ENCODE measurements at regions not wholly inside any gene's neighbourhood (a gene's known extent, or its start where the extent isn't known, plus 50 kb on each side); places are given as distances from the start of the nearest gene placed in this dataset.
"Not testable (repeated sequence)": the region's sequence is repeated elsewhere in the genome, so short reads cannot be mapped to it uniquely, and the experiment has no call there.

GRCh38 chr6:82584856-82585255 is 221.2 kb downstream of the TPBG start:
- no peak for DNase-seq

DNA sequence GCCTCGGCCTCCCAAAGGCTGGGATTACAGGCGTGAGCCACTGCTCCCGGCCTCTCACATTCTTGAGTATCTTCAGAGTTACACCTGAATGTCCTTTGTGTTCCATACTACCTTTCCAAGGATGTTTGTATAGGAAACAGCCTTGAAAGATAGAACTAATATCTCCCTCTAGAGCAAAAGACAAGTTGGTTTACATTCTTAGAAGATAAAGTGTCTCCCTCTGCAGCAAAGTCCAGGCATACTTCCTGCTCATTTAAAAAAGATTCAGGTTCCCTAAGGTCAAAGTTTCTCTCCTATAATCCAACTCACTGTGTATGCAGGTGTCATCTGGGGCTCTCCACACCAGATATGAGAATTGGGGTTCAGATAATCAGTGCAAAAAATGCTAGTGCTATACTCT is 224.4 kb downstream of the TPBG start:
- no peak for DNase-seq

- no peak for DNase-seq
These were observed 225.3 kb downstream of the TPBG start for GRCh38 chr6:82588859-82589412.

DNA sequence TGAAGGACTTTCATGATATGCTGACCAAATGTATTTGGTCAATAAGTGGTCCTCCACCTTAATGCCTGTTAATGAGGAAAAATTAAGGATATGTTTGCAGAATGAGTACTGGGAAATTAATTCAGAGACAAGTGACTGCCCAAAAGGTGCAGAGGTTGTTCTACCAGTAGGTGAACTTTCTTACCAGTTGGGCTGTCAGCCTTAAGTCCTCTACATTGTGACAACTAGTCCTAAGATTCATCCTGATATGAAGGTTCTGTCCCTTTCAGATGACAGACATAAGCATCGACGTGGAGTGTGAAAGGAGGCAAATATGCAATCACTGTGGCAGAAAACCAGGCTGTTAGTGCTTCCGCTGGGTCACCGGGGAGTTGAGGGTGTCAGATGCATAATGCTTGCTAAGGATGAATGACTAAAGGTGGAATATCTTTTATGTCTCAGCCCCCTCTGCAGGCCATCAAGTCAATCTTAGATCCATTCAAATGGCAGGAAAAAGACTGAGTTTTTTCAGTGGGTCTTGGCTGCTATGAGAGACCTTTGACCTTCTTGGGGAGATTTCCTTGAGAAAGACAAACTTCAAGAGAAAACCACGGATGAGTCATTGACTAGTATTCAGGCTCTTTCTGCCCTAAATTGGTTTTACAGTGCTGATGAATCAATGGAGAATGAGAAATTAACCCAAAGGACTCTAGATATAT is 226.0 kb downstream of the TPBG start:
- peak; percentile 92 for DNase-seq

- no peak for DNase-seq
These were observed 233.6 kb downstream of the TPBG start for GRCh38 chr6:82597201-82597600.

DNA sequence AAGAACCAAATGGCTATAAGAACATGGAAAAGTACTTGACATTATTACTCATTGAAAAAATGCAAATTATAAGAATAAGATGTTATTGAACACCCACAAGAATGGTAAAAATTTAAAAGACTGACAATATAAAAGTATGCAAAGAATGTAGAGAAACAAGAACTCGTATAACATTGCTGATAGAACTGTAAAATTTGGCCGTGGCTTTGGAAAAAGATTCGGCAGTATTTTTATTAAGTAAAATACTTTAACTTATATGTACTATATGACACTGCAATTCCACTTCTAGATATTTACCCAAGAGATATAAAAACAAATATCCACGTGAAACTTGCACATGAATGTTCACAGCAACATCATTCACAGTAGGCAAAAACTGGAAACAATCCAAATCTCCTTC is 239.2 kb downstream of the TPBG start:
- DNase-seq, result peak; percentile 5

- no peak for DNase-seq
These were observed 240.3 kb downstream of the TPBG start for GRCh38 chr6:82603871-82604270.

- no peak for DNase-seq
These were observed 244.5 kb downstream of the TPBG start for GRCh38 chr6:82607998-82608725.

- DNase-seq, result no peak
These were observed 245.2 kb downstream of the TPBG start for GRCh38 chr6:82608781-82609180.

- no peak for DNase-seq
These were observed 248.1 kb downstream of the TPBG start for GRCh38 chr6:82611751-82612150.

- DNase-seq, result peak; percentile 3
These were observed 248.9 kb downstream of the TPBG start for GRCh38 chr6:82612475-82613039.

DNA sequence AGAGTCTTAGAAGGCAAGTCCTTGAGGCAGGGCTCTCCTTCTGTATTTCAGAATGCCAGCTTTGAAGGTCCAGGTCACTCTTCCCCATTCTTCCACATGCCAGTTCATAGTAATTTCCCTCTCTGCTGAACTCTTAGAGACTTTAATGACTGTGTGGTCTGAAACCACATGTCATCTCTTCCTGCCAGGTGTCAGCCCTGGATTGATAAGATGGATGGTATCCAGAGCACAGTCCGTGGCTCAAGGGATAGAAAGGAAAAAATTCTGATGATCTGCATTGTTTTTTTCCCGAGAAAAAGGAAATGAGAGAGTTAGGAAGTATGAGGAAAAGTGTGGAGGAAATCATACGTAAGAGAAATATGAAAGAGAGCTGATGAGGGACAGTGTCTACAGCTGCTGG is 250.9 kb downstream of the TPBG start:
- DNase-seq, result no peak

GRCh38 chr6:82616386-82617028 is 252.9 kb downstream of the TPBG start:
- DNase-seq, result peak; percentile 13

DNA sequence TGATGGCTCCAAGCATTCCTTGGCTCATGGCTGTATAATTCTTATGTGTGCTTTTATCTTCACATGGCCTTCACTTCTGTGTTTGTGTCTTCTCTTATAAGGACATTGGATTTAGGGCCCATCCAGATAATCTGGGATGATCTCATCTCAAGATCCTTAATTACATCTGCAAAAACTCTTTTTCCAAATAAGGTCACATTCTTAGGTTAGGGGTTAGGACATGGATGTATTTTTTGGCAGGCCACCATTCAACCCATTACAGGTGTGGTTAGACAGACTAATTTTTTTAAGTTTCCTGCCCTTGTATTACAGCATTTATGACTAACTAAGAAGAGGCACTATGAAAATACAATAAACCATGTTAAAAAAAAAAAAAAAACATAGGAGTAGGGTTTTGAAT is 254.0 kb downstream of the TPBG start:
- DNase-seq, result no peak

DNA sequence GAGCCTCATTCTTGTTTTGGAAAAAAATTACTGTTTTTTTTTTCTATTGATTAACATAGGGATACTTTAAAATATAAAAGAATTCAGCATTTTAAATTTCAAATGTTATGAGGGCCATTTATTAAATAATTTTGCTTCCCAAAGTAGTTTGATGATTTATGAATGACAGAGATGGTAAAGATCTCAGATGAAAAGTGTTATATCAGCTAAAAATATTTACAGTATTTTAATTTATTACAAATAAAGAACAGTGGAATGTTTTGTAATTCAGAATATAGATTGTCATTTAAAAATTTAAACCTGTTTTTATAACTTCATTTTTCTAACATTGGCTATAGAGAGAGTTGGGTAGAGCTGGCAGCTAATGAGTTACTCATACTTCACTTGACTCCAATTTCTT is 256.0 kb downstream of the TPBG start:
- no peak for DNase-seq

DNA sequence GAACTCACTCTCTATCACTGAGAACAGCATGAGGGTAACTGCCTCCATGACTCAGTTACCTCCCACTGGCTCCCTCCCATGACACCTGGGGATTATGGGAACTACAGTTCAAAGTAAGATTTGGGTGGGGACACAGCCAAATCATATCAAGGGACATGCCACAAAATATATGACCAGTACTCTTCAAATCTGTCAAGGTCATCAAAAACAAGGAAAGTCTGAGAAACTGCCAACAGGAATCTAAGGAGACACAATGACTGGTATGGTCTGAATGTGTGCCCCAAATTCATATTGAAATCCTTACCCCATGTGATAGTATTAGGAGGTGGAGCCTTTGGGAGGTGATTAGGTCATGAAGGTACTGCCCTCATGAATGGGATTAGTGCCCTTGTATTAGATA is 258.8 kb downstream of the TPBG start:
- DNase-seq, result no peak

GRCh38 chr6:82624251-82624650 is 260.6 kb downstream of the TPBG start:
- DNase-seq, result no peak

DNA sequence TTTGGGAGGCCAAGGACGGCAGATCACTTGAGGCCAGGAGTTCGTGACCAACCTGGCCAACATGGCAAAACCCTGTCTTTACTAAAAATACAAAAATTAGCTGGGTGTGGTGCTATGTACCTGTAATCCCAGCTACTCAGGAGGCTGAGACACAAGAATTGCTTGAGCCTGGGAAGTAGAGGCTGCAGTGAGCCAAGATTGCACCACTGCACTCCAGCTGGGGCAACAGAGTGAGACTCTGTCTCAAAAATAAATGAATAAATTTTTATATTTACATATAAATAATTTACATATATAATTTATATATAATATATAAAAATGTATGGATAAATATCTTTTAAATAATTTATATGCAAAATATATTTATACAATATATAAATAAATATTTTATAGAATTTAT is 263.3 kb downstream of the TPBG start:
- not testable (repeated sequence) for DNase-seq

DNA sequence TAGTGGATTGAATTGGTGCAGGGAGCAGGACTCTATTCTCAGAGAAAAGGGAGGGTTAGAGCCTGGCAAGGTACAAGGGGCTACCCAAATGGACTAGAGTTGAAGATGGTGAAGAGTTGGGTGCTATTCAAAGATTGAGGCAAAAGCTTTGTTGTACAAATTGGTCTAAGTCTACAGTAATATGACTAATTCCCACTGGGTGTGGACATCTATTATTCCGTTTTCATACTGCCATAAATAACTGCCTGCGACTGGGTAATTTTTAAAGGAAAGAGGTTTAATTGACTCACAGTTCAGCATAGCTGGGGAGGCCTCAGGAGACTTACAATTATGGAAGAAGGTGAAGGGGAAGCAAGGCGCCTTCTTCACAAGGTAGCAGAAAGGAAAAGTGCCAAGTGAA is 266.3 kb downstream of the TPBG start:
- DNase-seq, result no peak

- no peak for DNase-seq
These were observed 278.1 kb downstream of the TPBG start for GRCh38 chr6:82641677-82642076.

- no peak for DNase-seq
These were observed 282.1 kb downstream of the TPBG start for GRCh38 chr6:82645536-82646230.

GRCh38 chr6:82646231-82646615 is 282.6 kb downstream of the TPBG start:
- no peak for DNase-seq
